GM10248 (cell line): ENCODE measurements at regions not wholly inside any gene's neighbourhood (a gene's known extent, or its start where the extent isn't known, plus 50 kb on each side); places are given as distances from the start of the nearest gene placed in this dataset.

ENCODE experiments used
- CTCF ChIA-PET: fragments of 300-600 bp; sonication (Branson Sonifier 250); formaldehyde crosslinking; extraction: SDS; loops from one replicate; lab custom pipeline; 2021; ENCODE audit warnings: antibody characterized with exemption; lab: Yijun Ruan, JAX
- POLR2A ChIA-PET: fragments of 350-650 bp; sonication (Branson Sonifier 250); formaldehyde crosslinking; extraction: SDS; loops from one replicate; lab custom pipeline; 2020; ENCODE audit warnings: antibody characterized with exemption; lab: Yijun Ruan, JAX
- DNase-seq: peaks from one replicate; pipeline ENCODE4 v3.0.0; 2012; ENCODE audit errors: extremely low spot score
- CTCF ChIP-seq: IDR thresholded peaks from 2 replicates; pipeline ENCODE4 v1.5.1; 2012; ENCODE audit warnings: mild to moderate bottlenecking, low read depth; ENCODE audit errors: extremely low read depth, missing control alignments, control extremely low read depth

DNA sequence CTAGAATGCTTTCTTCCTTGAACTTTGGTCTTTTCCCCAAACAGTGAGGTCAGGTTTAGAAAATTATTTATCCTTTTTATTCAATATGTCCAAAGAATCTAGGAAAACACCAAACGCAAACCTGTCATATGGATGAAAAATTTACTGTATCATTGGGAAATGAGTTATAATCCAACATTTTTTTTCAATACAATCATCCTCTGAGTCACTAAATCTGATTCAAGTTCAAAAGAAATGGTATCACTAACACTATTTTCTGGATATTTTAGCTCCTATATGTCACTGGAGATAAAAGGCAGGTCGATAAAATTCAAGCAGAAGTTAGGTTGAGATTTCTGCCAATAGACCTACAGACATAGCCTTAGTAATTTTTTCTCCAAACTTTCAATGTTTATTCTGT, 591.6 kb upstream of the AGTR1 start:
- ChIA-PET CTCF (interaction anchor here (0.6 to 1.3 kb wide), 3 partner anchors 9 to 246 kb away, joined by 3 read pairs; no protein-coding TSS in a partner anchor), POLR2A (no interaction called here)
- no peak for TF ChIP-seq CTCF
- DNase-seq, result no peak

GRCh38 chr3:148126956-148127355, 570.7 kb upstream of the AGTR1 start:
- DNase-seq, result no peak
- no peak for TF ChIP-seq CTCF
- ChIA-PET CTCF (no interaction called here), POLR2A (no interaction called here)

DNA sequence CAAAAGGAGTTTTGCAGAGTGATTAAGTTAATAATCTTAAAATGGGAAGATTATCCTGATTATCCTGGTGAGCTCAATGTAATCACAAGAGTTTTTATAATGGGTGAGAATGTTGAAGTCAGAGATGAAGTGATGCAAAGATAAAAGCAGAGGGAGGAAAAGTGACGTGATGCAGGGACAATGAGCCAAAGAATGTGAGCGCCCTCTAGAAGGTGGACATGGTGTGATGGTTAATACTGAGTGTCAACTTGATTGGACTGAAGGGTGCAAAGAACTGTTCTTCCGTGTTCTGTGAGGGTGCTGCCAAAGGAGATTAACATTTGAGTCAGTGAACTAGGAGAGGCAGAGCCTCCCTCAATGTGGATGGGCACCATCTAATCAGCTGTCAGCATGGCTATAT, 569.6 kb upstream of the AGTR1 start:
- ChIA-PET POLR2A (no interaction called here), CTCF (no interaction called here)
- no peak for DNase-seq
- no peak for TF ChIP-seq CTCF

- ChIA-PET POLR2A (no interaction called here), CTCF (no interaction called here)
- no peak for DNase-seq
- no peak for TF ChIP-seq CTCF
These were observed 565.6 kb upstream of the AGTR1 start for GRCh38 chr3:148131990-148132638.

- CTCF ChIA-PET, result no interaction called here
- TF ChIP-seq CTCF, result no peak
- POLR2A ChIA-PET, result no interaction called here
- no peak for DNase-seq
These were observed 560.9 kb upstream of the AGTR1 start for GRCh38 chr3:148136816-148137215.

DNA sequence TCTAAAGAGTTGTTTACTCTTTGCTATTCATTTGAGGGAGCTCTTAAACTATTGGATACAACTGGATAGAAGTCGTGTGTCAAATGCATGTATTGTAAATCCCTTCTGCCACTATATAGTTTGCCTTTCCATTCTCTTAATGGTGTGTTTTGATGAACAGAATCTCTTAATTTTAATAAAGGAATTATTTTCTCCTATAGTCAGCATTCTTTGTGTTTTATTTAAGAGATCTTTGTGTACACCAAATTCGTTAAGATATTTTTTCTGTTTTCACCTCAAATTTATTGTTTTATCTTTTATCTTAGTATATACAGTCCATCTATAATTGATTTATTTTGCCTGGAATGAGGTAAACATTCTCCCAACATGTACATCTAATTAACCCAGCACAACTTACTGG, 551.5 kb upstream of the AGTR1 start:
- ChIA-PET CTCF (no interaction called here), POLR2A (no interaction called here)
- no peak for DNase-seq
- TF ChIP-seq CTCF, result no peak
